GM19239 (cell line): ENCODE measurements at regions not wholly inside any gene's neighbourhood (a gene's known extent, or its start where the extent isn't known, plus 50 kb on each side); places are given as distances from the start of the nearest gene placed in this dataset.

Experiments
- DNase-seq: peaks from one replicate; pipeline ENCODE4 v3.0.0; 2011; ENCODE audit warnings: low spot score; ENCODE audit not compliant: insufficient read length
- FAIRE-seq: peaks from 2 replicates; lab custom pipeline; 2011; peaks lifted over from hg19 to GRCh38; lab: Jason Lieb, UNC

DNA sequence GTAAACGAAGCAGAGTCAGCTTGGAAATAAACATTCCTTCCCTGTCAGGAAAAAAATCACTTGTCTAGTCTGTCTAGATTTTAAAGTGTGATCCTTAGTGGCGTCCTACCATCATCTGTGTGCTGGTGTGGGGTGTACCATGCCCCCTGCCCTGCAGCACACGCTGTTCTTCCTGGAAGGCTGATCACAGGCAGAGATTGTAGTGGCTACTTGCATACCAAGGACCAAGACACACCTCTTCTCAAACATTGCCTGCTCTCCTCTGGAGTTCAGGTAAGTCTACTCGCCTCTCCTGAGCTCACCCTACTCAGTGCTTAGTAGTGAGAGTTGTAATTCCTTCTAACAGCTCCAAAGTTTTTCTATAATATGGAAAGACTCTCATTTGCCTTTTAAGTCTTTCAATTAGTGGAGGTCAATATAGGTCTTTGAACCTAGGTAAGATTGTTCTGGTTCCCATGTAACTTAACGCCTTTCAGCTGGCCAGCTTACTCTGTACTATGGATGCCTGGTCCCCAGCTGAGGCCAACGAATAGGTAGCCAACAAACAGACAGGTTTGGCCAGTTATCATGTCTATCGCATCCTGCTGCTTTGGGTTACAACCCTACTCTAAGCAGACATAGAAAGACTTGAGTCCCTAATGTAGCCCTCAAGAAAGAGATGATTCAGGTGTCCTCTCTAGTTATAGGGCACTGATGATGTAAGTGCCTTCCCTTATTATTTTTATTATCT lies 55.4 kb downstream of the XCL1 start:
- DNase-seq: no peak
- no peak for FAIRE-seq

DNA sequence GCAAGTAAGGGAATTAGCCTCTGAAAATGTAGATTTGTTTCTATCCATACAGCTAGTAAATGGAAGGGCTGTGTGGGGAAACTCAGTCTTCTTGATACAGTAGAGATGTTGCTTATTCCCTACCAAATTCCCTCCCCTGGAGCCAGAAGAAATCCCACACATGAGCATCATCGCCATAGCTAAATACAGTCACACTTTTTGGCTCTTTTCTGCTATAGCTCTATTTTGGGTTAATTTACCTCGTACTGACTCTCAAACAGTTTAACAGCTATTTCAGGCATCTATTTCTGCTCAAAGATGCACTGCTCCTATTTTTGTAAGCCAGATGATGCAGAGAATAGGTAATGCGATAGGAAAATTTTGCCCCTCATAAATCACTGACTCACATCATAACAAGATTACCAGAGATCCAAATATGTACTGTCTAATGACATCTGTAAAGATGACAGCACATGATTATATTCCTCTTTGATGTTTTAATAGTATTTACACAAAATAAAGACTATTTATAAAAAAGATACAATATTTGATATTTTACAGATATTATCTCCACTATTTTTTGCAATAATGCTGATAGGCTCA lies 58.6 kb downstream of the XCL1 start:
- DNase-seq (no peak), FAIRE-seq (no peak)

DNA sequence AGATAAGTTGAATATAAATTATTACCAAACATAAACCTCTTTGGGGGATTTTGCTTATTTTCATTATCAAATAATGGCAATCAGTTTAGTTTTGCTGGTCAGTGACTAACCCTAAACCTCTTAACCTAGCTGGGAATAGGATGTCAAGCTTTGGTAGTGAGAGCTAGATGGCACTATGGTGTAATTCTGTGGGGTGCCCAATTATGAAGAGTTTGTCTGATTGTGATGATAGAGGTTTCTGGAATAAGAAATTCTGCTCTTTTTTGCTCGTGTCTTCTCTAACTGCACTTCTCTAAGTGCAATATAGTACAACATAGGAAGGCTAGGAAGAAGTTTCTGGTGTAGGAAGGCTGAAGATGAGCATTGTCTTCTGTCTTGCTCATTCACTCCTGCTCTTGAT lies 59.8 kb downstream of the XCL1 start:
- DNase-seq (no peak), FAIRE-seq (no peak)

DNA sequence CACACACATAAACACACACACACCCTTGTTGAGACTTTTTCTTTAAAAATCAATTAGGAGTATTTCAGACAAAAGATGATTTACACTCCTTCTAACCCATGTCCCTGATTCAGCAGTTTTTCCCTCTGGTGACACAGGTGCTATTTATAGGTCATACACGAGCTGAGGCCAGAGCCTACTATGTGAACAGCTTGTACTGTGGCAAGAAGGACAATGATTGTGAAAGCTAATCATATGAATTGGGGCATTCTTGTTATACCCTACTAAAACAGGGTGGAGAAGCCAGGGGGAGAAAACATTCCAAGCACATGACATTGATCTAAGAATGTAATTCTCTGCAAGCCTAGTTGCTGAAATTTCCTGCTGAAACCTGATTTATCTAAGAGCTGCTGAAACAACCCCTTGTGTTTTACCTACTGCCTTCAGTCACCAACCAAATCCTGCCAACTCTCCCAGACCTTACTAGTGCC lies 60.3 kb downstream of the XCL1 start:
- FAIRE-seq (peak; percentile 37), DNase-seq (no peak)

DNA sequence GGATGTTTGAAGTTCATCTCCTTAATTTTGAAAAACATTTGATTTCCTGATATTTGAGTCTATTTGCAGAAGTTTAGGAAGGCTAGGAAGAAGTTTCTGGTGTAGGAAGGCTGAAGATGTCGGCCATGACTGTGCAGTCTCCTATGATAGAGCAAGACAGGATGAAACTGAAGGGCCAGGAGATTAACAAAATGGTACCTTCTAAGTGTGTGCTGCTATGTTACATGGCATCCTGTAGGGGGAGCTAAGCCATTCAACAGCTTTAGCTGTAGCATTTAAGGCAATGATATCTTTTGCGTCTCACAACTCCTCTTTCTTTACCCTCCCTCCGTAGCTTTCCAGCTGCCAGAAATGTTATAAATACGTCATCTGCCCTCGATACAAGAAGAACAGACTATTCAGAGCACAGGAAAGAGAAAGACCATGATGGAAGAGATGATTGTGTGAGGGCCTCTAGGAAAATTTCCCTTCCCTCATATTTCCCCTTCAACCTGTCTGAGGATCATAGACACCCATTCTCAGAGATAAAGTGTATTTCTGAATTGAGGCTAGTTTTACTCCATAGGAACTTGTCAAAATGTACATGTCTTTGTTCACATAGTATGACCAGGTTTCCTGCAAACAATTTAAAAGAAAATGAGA lies 61.1 kb downstream of the XCL1 start:
- DNase-seq (no peak), FAIRE-seq (peak; percentile 72)

DNA sequence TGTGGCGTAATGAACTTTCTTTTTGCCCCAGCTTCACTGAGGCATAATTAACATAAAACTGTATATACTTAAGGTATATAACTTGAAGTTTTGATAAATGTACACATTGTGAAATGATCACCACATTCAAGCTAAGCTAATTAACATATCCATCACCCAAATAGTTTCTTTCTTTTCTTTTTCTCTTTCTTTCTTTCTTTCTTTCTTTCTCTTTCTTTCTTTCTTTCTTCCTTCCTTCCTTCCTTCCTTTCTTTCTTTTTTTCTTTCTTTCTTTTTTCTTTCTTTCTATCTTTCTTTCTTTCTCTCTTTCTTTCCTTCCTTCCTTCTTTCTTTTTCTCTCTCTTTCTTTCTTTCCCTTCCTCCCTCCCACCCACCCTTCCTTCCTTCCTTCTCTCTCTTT lies 62.5 kb downstream of the XCL1 start:
- FAIRE-seq: no peak

DNA sequence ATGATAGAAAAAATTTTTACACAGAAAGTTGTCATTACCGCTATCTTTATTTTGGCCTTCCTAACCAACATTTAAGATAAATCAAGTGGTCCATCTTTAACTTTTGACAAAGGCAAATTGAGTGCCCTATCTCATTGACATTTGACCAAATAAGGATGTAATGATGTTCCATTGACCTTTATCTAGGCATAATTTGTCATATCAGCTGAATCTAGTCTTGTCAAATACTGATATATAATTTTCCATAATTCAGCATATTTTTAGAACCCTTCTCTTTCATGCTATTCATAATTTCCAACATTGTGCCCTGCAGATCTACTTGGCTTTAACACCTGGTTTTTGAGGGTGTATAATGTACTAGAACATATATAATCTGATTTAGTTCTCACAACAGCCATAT lies 63.8 kb downstream of the XCL1 start:
- DNase-seq: no peak
- FAIRE-seq: no peak

More for the DNA sequence above, 62.5 kb downstream of the XCL1 start:
- DNase-seq: no peak

DNA sequence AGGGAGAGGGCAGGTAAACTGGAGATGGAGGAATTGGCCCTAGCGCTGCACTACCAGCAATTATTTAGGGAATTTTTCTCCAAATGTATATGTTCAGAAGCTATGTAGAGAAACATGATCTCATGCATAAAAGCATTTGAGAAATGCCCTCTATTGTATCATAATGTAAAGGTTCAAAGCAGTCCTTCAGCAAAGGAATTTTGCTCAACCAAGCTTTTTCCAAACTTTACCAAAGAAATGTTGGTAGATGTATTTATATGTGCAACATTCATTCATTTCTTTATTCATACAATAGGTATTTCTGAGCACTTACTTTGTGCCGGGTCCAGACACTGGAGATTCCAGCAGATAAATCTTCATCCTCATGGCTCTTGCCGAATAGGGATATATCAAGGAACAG lies 64.4 kb downstream of the XCL1 start:
- DNase-seq: no peak
- FAIRE-seq: no peak

DNA sequence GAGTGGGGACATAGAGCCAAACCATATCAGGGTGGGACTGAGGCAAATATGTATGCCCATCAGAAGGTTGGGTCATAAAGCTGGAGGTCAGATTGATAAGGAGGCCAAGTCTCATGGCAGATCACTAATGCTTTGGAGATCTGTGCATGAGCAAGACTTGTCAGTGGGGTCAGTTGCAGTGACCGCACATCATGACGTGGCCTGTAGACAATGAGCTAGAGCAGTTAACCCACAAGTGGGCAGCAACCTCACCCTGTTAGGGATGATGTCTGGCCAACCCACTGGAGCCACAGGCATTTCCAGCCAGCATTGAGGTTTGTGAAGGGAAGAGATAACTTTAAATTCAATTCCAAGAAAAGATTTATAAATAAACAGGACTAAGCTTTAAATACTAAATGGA lies 66.7 kb downstream of the XCL1 start:
- FAIRE-seq (no peak), DNase-seq (no peak)
